ENCODE measurements at regions not wholly inside any gene's neighbourhood (a gene's known extent, or its start where the extent isn't known, plus 50 kb on each side); places are given as distances from the start of the nearest gene placed in this dataset.

DNA sequence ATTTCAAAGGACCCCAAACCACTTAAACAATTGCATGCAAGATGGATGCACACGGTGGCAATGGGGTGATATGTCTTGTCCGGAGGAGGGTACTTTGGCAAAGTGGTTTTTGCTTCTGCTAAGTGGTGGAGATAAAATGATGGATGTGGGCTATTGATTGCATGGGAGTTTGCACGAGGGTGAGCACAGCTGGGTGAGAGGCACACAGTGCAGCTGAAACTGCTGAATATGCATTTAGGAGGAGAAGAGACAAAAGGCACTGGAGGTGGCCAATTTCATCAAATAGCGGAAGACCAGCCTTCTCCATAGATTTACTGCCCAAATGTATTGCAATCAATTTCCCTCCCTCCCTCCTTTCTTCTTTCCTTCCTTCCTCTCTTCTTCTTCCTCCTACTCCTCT lies 414.4 kb upstream of the EEF2KMT start:
- no peak for DNase-seq (ENCODE audit: low spot score)
- TF ChIP-seq, protein P1, sequence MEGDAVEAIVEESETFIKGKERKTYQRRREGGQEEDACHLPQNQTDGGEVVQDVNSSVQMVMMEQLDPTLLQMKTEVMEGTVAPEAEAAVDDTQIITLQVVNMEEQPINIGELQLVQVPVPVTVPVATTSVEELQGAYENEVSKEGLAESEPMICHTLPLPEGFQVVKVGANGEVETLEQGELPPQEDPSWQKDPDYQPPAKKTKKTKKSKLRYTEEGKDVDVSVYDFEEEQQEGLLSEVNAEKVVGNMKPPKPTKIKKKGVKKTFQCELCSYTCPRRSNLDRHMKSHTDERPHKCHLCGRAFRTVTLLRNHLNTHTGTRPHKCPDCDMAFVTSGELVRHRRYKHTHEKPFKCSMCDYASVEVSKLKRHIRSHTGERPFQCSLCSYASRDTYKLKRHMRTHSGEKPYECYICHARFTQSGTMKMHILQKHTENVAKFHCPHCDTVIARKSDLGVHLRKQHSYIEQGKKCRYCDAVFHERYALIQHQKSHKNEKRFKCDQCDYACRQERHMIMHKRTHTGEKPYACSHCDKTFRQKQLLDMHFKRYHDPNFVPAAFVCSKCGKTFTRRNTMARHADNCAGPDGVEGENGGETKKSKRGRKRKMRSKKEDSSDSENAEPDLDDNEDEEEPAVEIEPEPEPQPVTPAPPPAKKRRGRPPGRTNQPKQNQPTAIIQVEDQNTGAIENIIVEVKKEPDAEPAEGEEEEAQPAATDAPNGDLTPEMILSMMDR (IDR thresholded peaks at IDR 0.05; ENCODE audit: borderline replicate concordance, control extremely low read depth, extremely low read depth, insufficient read depth, missing control alignments): no peak
- in situ Hi-C loops (cut with MboI; ENCODE audit: low sequenced_read_pairs, unreplicated experiment): no loop called here

GRCh38 chr16:5510819-5511370 lies 413.3 kb upstream of the EEF2KMT start:
- in situ Hi-C loops (cut with MboI; ENCODE audit: low sequenced_read_pairs, unreplicated experiment): no loop called here
- DNase-seq (ENCODE audit: low spot score): no peak
- TF ChIP-seq, protein P1 (IDR thresholded peaks at IDR 0.05; ENCODE audit: borderline replicate concordance, control extremely low read depth, extremely low read depth, insufficient read depth, missing control alignments): no peak

- no peak for DNase-seq (ENCODE audit: low spot score)
- TF ChIP-seq, protein P1 (IDR thresholded peaks at IDR 0.05; ENCODE audit: borderline replicate concordance, control extremely low read depth, extremely low read depth, insufficient read depth, missing control alignments): no peak
- in situ Hi-C loops (cut with MboI; ENCODE audit: low sequenced_read_pairs, unreplicated experiment): no loop called here
These were observed 412.2 kb upstream of the EEF2KMT start for GRCh38 chr16:5509794-5510193.

DNA sequence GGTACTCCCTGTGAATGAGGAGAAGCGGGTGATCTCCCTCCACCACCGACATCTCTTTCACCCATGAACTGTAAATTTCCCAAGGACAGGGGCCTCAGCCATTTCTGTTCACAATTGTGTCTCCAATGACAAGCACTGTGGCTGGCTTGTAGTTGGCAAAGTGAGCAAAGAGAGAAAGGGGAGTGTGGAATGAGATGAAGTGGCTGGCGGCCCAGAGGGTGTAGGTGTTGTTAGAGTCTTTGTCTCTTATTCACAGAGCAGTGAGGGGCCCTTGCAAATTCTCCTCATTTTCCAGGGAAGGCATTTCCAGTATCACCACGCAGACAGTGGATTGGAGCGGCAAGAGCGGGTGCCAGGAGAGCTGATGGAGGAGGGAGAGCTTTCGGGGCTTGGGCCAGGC lies 411.7 kb upstream of the EEF2KMT start:
- in situ Hi-C loops (cut with MboI; ENCODE audit: low sequenced_read_pairs, unreplicated experiment): no loop called here
- no peak for DNase-seq (ENCODE audit: low spot score)
- TF ChIP-seq, protein P1 (IDR thresholded peaks at IDR 0.05; ENCODE audit: borderline replicate concordance, control extremely low read depth, extremely low read depth, insufficient read depth, missing control alignments): no peak

DNA sequence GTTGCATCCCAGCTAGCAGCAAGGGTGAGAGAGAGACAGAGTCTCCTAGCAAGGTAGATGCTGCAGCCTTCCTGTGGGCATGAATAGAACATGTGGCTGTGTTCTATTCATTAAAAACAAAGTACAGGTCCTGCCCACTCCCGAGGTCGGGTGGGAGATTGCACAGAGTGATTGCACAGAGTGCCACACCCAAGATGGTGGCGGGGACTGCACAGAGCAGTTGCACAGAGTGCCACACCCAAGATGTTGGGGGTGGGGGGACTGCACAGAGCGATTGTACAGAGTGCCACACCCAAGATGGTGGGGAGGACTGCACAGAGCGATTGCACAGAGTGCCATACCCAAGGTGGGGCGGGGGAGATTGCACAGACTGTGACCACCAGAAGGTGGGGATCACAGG lies 410.8 kb upstream of the EEF2KMT start:
- in situ Hi-C loops (cut with MboI; ENCODE audit: low sequenced_read_pairs, unreplicated experiment): no loop called here

DNA sequence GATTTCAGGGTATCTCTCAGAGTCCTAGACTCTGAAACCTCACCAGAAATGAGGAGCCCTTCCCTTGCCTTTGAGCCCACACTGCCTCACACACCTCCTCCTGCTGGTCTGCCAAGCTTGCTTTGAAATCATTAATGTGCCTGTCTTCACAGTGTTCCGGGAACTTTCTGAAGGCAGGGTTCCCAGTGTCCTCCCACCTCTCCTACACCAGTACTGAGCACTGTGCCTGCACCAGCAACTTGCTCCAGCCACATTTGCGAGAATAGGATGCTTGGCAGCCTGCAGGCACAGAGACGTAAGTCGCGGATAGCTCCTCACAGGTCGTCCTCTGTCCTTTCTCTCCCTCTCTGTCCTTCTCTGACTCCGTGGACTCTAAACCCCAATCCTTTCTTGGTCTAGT lies 408.4 kb upstream of the EEF2KMT start:
- TF ChIP-seq, protein P1 (IDR thresholded peaks at IDR 0.05; ENCODE audit: borderline replicate concordance, control extremely low read depth, extremely low read depth, insufficient read depth, missing control alignments): no peak
- in situ Hi-C loops (cut with MboI; ENCODE audit: low sequenced_read_pairs, unreplicated experiment): no loop called here
- no peak for DNase-seq (ENCODE audit: low spot score)

More for the DNA sequence above, 410.8 kb upstream of the EEF2KMT start:
- TF ChIP-seq, protein P1 (IDR thresholded peaks at IDR 0.05; ENCODE audit: borderline replicate concordance, control extremely low read depth, extremely low read depth, insufficient read depth, missing control alignments): no peak
- no peak for DNase-seq (ENCODE audit: low spot score)

All from GM13976 (cell line).